ENCODE measurements at regions not wholly inside any gene's neighbourhood (a gene's known extent, or its start where the extent isn't known, plus 50 kb on each side); places are given as distances from the start of the nearest gene placed in this dataset.

DNA sequence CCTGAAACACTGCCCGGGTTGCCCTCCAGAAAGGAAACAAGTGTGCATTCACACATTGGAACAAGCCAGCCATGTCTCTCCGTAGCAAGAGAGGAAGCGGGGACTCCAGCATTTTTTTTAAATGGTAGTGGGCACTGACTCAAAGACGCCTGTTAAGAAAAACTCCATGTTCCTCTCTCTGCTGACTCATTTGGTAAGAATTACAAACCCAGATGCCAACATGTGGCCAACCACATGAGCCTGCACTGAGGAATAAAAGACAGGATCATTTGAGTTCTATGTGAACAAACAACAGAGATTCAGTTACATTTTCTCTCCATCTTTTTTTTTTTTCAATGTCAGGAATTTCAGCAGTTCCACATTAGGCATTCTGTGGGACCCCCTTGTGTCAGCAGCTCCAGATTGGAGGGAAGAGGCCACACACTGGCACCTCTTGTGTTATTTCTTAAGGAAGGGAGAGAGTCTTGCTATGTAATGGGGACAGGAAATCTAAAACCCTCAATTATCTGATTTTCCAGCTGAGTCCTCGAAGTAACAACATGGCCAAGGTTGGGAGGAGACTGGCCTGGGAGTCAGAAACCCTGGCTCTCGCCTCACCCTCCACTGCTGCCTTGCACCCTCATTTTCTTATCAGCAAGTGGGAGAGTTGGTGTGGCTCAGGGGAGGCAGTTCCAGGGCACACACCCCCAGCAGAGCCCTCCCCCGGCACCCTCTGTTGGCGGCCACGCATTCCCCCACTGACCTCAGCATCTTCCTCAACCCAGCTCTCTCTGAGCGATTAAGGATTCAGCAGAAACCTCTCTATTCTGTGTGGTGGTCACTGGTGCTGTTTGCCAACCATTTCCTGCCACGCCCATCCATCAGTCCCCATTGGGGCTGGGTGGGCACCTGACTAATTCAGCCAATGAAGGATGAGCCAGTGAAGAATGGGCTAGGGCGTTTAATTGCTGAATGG is 173.0 kb downstream of the FOXL1 start:
- no peak for DNase-seq

DNA sequence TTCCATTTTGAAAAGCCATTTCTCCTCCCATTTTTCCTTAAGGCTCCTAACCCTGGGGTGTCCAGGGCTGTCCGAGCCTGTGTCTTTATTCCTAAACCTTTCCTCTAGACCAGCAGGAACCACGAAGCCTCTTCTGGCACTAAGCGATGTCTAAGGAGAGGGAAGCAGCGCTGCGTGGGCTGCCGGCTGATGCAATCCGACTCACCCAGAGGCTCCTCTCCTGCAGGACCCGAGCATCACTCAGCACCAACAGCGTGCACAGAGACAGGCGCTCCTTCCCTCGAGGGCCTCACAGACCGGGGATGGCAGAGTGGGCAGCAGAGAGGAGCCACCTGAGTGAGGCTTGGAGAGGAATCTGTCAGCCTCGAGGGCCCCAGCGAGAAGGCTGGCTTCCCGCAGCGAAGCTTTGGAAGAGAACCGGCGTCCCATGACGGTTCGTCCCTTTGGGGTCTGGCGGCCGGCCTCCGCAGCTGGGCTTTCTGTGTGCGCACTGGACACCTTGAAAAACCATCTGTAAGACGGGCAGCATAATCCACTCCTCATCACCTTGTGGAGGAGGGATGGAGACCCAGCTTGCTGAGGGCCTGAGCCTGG is 174.3 kb downstream of the FOXL1 start:
- no peak for DNase-seq

DNA sequence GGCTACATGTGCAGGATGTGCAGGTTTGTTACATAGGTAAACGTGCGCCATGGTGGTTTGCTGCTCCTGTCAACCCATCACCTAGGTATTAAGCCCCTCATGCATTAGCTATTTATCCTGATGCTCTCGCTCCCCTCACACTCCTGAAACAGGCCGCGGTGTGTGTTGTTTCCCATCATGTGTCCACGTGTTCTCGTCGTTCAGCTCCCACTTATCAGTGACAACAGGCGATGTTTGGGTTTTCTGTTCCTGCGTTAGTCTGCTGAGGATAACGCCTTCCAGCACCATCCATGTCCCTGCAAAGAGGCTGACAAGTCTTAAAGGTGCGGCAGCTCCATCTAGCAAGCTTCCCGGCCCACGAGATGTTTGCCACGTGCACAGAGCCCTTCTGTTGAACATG is 175.1 kb downstream of the FOXL1 start:
- no peak for DNase-seq

- no peak for DNase-seq
Measured at GRCh38 chr16:86755571-86756006, 177.2 kb downstream of the FOXL1 start.

- DNase-seq = no peak
Measured at GRCh38 chr16:86756882-86757703, 178.7 kb downstream of the FOXL1 start.

DNA sequence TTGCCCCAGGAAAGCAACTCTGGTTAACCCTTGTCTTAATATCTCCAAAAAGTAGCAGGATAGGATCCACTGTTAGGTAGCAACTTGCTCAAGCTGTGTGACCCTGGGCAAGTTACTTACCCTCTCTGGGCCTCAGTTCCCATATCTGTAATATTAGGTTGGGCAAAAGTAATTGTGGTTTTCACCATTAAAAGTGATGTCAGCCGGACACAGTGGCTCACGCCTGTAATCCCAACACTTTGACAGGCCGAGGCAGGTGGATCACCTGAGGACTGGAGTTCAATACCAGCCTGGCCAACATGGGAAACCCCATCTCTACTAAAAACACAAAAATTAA is 179.3 kb downstream of the FOXL1 start:
- no peak for DNase-seq

DNA sequence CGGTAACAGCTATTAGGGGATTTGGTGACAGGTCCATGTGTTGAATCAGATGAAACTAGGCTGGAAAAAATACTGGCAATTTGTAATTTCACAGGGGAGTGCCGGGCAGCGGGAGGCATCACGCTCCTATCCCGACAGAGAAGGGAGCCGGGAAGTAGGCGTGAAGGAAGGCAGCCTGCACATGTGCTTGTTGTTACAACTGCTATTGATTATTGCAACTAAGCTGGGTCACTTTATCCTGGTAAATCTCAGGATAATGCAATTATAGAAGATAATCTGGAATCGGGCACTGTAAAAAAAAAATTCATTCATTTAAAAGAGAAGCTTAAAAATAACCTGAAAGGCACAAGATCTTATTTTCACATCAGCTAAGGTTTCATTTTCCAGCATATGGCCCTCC is 180.6 kb downstream of the FOXL1 start:
- DNase-seq = no peak

GRCh38 chr16:86761111-86762031 is 183.0 kb downstream of the FOXL1 start:
- peak; percentile 47 for DNase-seq

GRCh38 chr16:86762095-86762494 is 183.7 kb downstream of the FOXL1 start:
- DNase-seq = no peak

- DNase-seq = no peak
Measured at GRCh38 chr16:86763819-86764218, 185.5 kb downstream of the FOXL1 start.

DNA sequence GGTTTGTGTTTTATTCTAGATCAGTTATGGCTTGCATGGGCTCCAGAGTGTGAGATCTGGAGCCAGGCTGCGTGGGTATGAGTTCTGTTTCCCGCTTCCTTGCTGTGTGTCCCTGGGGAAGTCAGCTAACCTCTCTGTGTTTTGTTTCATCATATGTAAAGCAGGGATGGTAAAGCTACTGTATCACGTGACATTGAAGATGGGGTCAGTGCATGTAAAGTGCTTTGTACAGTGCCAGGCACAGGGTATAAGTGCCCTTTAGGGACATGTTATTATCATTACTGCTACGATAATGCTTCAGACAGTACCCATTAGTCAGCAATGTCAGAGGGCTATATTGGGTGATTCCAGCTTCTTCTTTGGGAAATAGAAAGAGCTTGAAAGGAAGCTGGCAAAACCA is 186.2 kb downstream of the FOXL1 start:
- DNase-seq = no peak

DNA sequence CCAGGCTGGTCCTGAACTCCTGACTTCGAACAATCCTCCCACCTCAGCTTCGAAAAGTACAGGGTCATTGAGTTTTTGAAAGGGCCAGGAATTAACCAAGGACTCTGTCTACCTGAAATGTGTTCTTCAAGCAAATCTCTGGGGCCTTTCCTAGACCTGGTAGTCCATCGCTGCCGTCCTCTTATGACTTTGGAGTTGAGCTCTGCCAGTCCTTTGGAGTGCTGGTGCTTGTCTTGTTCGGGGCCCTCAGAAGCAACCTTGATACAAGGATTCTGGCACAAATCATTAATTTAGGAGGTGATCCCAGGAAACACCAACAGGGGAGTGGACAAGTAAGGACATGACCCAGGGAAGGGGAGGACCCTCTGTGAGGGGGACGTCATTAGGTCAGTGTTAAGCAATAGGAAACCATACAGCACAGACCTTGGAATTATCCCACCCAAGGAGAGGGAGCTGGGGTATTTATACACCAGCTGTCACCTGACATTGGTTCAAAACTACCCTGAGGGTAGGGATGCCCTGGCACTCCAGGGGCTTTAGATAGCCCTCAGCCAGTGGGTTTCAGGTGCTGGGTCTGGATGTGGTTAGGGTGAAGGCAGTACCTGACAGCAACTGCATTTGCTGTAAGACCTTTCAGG is 187.2 kb downstream of the FOXL1 start:
- DNase-seq = no peak

DNA sequence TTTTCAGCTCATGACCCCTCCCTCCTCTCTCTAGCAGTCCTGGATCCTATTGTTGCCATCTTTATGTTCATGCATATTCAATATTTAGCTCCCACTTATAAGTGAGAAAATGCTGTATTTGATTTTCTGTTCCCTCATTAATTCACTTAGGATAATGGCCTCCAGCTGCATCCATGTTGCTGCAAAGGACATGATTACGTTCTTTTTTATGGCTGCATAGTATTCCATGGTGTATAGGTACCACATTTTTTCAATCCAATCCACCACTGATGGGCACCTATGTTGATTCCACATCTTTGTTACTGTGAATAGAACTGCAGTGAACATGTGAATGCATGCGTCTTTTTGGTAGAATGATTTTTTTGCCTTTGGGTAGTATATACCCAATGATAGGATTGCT is 188.4 kb downstream of the FOXL1 start:
- no peak for DNase-seq

DNA sequence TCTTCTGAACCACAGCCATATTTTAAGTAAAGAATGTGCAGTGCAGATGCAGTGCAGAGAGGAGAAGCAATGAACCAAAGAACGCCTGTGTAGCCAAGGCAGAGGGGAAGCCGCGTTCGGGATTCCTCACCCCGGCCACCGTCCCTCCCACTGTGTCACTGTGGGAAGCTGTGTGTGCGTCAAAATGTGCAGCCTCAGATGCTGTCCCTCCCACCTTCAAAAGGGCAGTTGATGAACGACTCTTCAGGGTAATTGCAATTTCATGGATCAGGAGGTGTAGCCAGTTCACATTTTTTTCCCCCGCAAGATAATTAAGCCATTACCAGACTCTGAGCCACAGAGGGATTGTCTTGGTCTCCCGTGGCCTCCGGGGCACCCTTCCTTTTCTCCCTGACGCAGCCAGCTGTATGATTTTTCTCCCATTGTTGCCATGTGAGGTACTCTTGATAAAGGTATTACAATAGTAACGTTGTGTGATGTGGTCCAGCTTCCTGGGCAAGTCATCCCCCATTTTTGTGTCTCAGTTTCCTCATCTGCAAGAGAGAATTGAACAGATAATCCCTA is 190.0 kb downstream of the FOXL1 start:
- no peak for DNase-seq

DNA sequence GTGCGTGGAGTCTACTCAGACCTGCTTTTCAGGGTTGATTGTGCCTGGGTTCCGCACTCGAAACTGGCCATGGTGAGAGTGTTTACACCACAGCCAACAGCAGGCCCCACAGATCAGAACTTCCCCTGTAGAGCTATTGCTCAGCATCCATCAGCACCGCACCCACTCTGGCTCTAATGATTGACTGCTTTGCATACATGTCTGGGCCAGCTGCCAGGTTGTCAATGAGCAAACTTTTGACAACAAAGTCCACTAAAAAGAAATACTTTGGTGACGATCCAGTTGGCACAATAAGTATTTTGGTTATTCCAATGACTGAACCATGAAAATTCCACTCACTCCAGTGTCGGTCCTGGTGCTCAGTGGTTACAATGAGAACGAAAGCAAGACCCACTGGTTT is 190.7 kb downstream of the FOXL1 start:
- DNase-seq = no peak

DNA sequence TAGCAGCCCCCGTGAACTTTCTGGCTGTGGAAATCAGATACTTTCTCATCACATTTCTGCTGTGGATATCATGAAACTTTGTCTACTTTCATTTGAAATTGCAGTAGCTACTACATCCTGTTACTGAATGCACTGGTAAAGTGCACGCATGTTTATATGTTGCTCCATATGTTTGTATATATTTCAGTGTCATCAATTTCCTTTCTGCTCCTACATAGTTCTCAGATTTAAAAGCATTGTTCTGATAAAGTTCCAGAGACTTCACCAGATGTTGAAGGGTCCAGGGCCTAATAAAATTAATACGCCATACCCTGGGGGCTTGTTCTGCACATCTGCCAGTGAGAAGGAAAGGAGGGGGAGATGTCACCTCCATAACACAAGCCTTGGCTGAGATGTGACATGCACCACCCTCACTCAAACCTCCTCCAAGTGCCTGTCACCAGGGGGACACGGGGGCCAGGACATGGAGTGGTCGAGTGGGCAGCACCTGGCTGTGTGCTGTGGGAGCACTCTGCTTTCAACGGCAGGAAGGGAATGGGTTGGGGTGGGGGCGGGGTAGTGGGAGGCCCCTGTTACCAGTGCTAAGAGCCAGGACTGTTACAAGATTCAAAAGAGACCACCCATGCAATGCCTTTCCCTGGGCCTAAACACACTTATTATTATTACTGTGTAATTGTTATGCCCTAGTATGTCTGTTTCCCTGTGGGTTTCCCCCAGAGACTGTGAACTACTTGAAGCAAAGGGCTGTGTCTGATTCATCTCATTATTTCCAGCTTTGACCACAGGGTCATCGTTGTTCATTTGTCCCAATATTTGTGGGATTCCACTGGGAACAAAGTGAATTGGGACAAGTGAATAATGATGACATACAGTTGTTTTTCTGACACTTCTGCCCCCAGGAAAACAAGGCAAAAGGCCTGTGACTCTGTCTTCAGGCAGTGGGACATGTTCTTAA is 193.4 kb downstream of the FOXL1 start:
- DNase-seq = no peak

- DNase-seq = no peak
Measured at GRCh38 chr16:86772671-86773353, 194.5 kb downstream of the FOXL1 start.

- DNase-seq = no peak
Measured at GRCh38 chr16:86773354-86773715, 195.0 kb downstream of the FOXL1 start.

GRCh38 chr16:86774931-86775330 is 196.6 kb downstream of the FOXL1 start:
- no peak for DNase-seq

DNA sequence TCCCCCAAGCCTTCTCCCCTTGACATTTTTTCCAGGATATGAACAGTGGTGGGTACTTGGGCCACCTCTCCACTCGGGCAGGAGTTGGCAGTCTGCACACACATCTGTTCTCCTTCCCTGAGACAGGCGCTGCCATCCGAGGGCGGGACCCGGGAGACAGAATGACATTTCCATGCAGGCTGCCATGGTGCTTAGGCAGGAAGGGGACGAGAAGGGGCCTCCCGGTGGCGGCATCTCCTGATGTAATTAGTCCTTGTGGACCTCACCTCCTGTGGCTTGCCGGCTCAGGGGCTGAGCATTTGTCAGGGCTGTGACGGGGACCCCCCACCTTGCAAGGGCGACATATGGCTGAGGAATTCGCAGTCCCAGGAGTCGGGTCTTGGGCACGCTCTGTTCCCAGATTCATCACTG is 197.2 kb downstream of the FOXL1 start:
- DNase-seq = no peak
